SK-N-MC (cell line): ENCODE measurements at regions not wholly inside any gene's neighbourhood (a gene's known extent, or its start where the extent isn't known, plus 50 kb on each side); places are given as distances from the start of the nearest gene placed in this dataset.

Experiments
- EZH2 ChIP-seq: fragments of 200-600 bp; sonication (generic); IDR thresholded peaks from one replicate; pipeline ENCODE4 v1.6.1; 2017; ENCODE audit warnings: antibody characterized with exemption
- FOXP2 ChIP-seq: optimal IDR thresholded peaks from 2 replicates; pipeline ENCODE3; 2011; ENCODE audit warnings: mild to moderate bottlenecking, moderate library complexity; ENCODE audit not compliant: insufficient read depth; ENCODE audit errors: extremely low read length, control extremely low read depth
- POLR2AphosphoS5 ChIP-seq: IDR thresholded peaks from 2 replicates; pipeline ENCODE4 v1.6.1; 2012; ENCODE audit warnings: mild to moderate bottlenecking, low read depth, low read length, borderline replicate concordance

- TF ChIP-seq EZH2 (no peak), POLR2AphosphoS5 (no peak), FOXP2 (no peak)
These were observed 457.5 kb downstream of the IRX1 start for GRCh38 chr5:4053136-4053535.
